A204.1 (cell line): ENCODE measurements at regions not wholly inside any gene's neighbourhood (a gene's known extent, or its start where the extent isn't known, plus 50 kb on each side); places are given as distances from the start of the nearest gene placed in this dataset.
A peak's percentile ranks its signal among the peaks of the same experiment; 100 is the strongest.

ENCODE experiments used
- FAIRE-seq: peaks from 2 replicates; lab custom pipeline; 2012; peaks lifted over from hg19 to GRCh38; lab: Jason Lieb, UNC

GRCh38 chr18:21162786-21163185 lies 51.2 kb upstream of the ROCK1 start:
- no peak for FAIRE-seq

- FAIRE-seq = no peak
Observed at GRCh38 chr18:21163647-21164547, 52.3 kb upstream of the ROCK1 start.

GRCh38 chr18:21164548-21165095 lies 53.0 kb upstream of the ROCK1 start:
- FAIRE-seq = no peak

GRCh38 chr18:21167641-21168377 lies 56.2 kb upstream of the ROCK1 start:
- FAIRE-seq = no peak

GRCh38 chr18:21168880-21169279 lies 57.3 kb upstream of the ROCK1 start:
- FAIRE-seq = no peak

GRCh38 chr18:21177822-21178221 lies 64.2 kb upstream of the GREB1L start:
- FAIRE-seq = no peak

- peak; percentile 87 for FAIRE-seq
Observed at GRCh38 chr18:21179590-21180220, 62.3 kb upstream of the GREB1L start.

- no peak for FAIRE-seq
Observed at GRCh38 chr18:21180588-21180987, 61.4 kb upstream of the GREB1L start.

GRCh38 chr18:21181766-21182165 lies 60.3 kb upstream of the GREB1L start:
- no peak for FAIRE-seq

GRCh38 chr18:21183670-21184069 lies 58.4 kb upstream of the GREB1L start:
- FAIRE-seq = no peak

GRCh38 chr18:21184396-21184996 lies 57.5 kb upstream of the GREB1L start:
- no peak for FAIRE-seq

GRCh38 chr18:21187886-21188285 lies 54.1 kb upstream of the GREB1L start:
- FAIRE-seq = no peak

GRCh38 chr18:21191596-21192307 lies 50.3 kb upstream of the GREB1L start:
- FAIRE-seq = peak; percentile 3
